HepG2 (cell line): ENCODE measurements at regions not wholly inside any gene's neighbourhood (a gene's known extent, or its start where the extent isn't known, plus 50 kb on each side); places are given as distances from the start of the nearest gene placed in this dataset.
"Not testable (repeated sequence)": the region's sequence is repeated elsewhere in the genome, so short reads cannot be mapped to it uniquely, and the experiment has no call there.

ENCODE experiments used
- ATAC-seq: fragments of 200-7000 bp; cut with Tn5 transposase; 3 replicates; pipeline ENCODE4 v1.9.1; 2020; ENCODE audit warnings: mild to moderate bottlenecking, moderate library complexity
- BruUV-seq: library from RNA; stranded (reverse); fragments of 400-500 nt; replicated peaks from 2 replicates; lab custom pipeline; 2021; lab: Mats Ljungman, UMichigan
- CTCF ChIA-PET: fragments of 300-600 bp; formaldehyde crosslinking; extraction: SDS; loops from one replicate; lab custom pipeline; 2021; ENCODE audit warnings: low total read pairs, inconsistent platforms, low intra/inter-chr PET ratio; lab: Yijun Ruan, JAX
- POLR2A ChIA-PET: fragments of 350-600 bp; sonication (Branson Sonifier 250); formaldehyde crosslinking; loops from one replicate; lab custom pipeline; 2020; ENCODE audit warnings: antibody characterized with exemption, inconsistent platforms; lab: Yijun Ruan, JAX
- DNase-seq: peaks from one replicate; pipeline ENCODE4 v3.0.0-alpha.2; 2015; ENCODE audit warnings: low spot score
- FAIRE-seq: peaks from 3 replicates; lab custom pipeline; 2011; peaks lifted over from hg19 to GRCh38; lab: Jason Lieb, UNC
- H2AFZ ChIP-seq: one replicate; pipeline ENCODE4 v1.6.1; 2011; ENCODE audit warnings: low read length, inconsistent platforms
- H3K27ac ChIP-seq: fragments of 300-600 bp; 3 replicates; pipeline ENCODE4 v1.8.0; 2011; ENCODE audit warnings: mixed run types, mild to moderate bottlenecking, mixed read lengths, low read length, inconsistent platforms; ENCODE audit not compliant: insufficient read depth; ENCODE audit errors: extremely low read length
- H3K27me3 ChIP-seq, 2 experiments: fragments of 200-600 bp in 1 of 2; 2 replicates in 1 of 2; 3 replicates in 1 of 2; pipeline versions ENCODE4 v1.6.0 to v1.8.0; 2011; ENCODE audit warnings: low read length in 2 of 2, mild to moderate bottlenecking in 2 of 2, moderate library complexity in 2 of 2, inconsistent platforms in 1 of 2; ENCODE audit not compliant: insufficient read depth in 2 of 2, control insufficient read depth in 1 of 2
- H3K36me3 ChIP-seq, 2 experiments: fragments of 200-600 bp in 1 of 2; replicated peaks in 1 of 2; 2 replicates in 1 of 2; 3 replicates in 1 of 2; pipeline versions ENCODE4 v1.5.1 to v1.8.0; 2011; ENCODE audit warnings: low read length in 2 of 2, inconsistent platforms in 1 of 2; ENCODE audit not compliant: insufficient read depth in 2 of 2, control insufficient read depth in 1 of 2
- H3K4me1 ChIP-seq: 2 replicates; pipeline ENCODE4 v1.5.1; 2012; ENCODE audit warnings: low read length, inconsistent platforms; ENCODE audit not compliant: insufficient read depth
- H3K4me2 ChIP-seq: 2 replicates; pipeline ENCODE4 v1.6.0; 2011; ENCODE audit warnings: low read depth, low read length, inconsistent platforms
- H3K4me3 ChIP-seq, 3 experiments: fragments of 200-600 bp in 1 of 3; sonication (generic), shearing (Covaris generic) in 1 of 3; replicated peaks in 1 of 3; 2 replicates each; pipeline ENCODE4 v1.5.1; 2011 to 2016; ENCODE audit warnings: low read length in 3 of 3, inconsistent platforms in 2 of 3, low read depth in 2 of 3, mild to moderate bottlenecking in 2 of 3, control low read depth in 1 of 3, mixed read lengths in 1 of 3; ENCODE audit not compliant: insufficient read depth in 1 of 3
- H3K79me2 ChIP-seq: one replicate; pipeline ENCODE4 v1.6.1; 2011; ENCODE audit warnings: low read length, inconsistent platforms; ENCODE audit not compliant: insufficient read depth
- H3K9ac ChIP-seq: 2 replicates; pipeline ENCODE4 v1.6.0; 2011; ENCODE audit warnings: mild to moderate bottlenecking, low read depth, low read length, inconsistent platforms; ENCODE audit not compliant: insufficient read depth
- H3K9me3 ChIP-seq: 2 replicates; pipeline ENCODE4 v1.5.1; 2012; ENCODE audit warnings: mild to moderate bottlenecking, low read length
- H4K20me1 ChIP-seq: 2 replicates; pipeline ENCODE4 v1.6.0; 2011; ENCODE audit warnings: inconsistent platforms, mild to moderate bottlenecking, low read length, moderate library complexity; ENCODE audit not compliant: insufficient read depth
- REST ChIP-seq, 2 experiments: IDR thresholded peaks; 2 replicates each; pipeline ENCODE4 v1.6.1; 2011 to 2012; ENCODE audit warnings: low read length in 2 of 2, borderline replicate concordance in 1 of 2, low read depth in 1 of 2, mild to moderate bottlenecking in 1 of 2, moderate library complexity in 1 of 2
- ZNF850 ChIP-seq: sonication (generic); formaldehyde crosslinking; conservative IDR thresholded peaks from 2 replicates; pipeline ENCODE4 v1.9.0; 2021; ENCODE audit warnings: mild to moderate bottlenecking, missing genetic modification reagents
- WGBS: methylation state at CpG from one replicate; pipeline ENCODE4 v1.1.6; 2017; ENCODE audit warnings: low lambda C conversion rate; 5-methylcytosine and 5-hydroxymethylcytosine counted together
- in situ Hi-C: cut with HindIII; loops from 2 replicates; pipeline ENCODE4 v1.10.0; 2017; ENCODE audit warnings: low pct_unique_long_range_greater_than_20kb; ENCODE audit not compliant: extremely low pct_ligation_motif_present
- intact Hi-C: fragments of 100-400 bp; cut with micrococcal nuclease; formaldehyde crosslinking; loops from one replicate; pipeline ENCODE4 v1.10.0; 2022; ENCODE audit not compliant: unreplicated experiment
- TF ChIP-seq, protein P1 (sequence below): sonication (generic); formaldehyde crosslinking; IDR thresholded peaks from 2 replicates; pipeline ENCODE4 v1.4.0; 2020; ENCODE audit warnings: missing genetic modification reagents, borderline replicate concordance

- TF ChIP-seq REST (IDR thresholded peaks at IDR 0.05; ENCODE audit: borderline replicate concordance in 1 of 2, low read depth in 1 of 2, low read length in 2 of 2) = no peak
- no peak for TF ChIP-seq ZNF850 (CRISPR knock-in tag)
- TF ChIP-seq, all 625 proteins: peak for 0
These were observed 715.9 kb downstream of the NUP35 start (continued) for GRCh38 chr2:183840061-183840584.

- BruUV-seq, H3K9me3 ChIP-seq, DNase-seq, ATAC-seq, FAIRE-seq, CTCF ChIA-PET, POLR2A ChIA-PET, intact Hi-C loops, H3K4me2 ChIP-seq, H3K36me3 ChIP-seq, H3K79me2 ChIP-seq, H2AFZ ChIP-seq, H3K9ac ChIP-seq, H3K4me1 ChIP-seq, H4K20me1 ChIP-seq, H3K4me3 ChIP-seq, in situ Hi-C loops, H3K27me3 ChIP-seq, H3K27ac ChIP-seq: not testable (repeated sequence)
- TF ChIP-seq, protein P1, sequence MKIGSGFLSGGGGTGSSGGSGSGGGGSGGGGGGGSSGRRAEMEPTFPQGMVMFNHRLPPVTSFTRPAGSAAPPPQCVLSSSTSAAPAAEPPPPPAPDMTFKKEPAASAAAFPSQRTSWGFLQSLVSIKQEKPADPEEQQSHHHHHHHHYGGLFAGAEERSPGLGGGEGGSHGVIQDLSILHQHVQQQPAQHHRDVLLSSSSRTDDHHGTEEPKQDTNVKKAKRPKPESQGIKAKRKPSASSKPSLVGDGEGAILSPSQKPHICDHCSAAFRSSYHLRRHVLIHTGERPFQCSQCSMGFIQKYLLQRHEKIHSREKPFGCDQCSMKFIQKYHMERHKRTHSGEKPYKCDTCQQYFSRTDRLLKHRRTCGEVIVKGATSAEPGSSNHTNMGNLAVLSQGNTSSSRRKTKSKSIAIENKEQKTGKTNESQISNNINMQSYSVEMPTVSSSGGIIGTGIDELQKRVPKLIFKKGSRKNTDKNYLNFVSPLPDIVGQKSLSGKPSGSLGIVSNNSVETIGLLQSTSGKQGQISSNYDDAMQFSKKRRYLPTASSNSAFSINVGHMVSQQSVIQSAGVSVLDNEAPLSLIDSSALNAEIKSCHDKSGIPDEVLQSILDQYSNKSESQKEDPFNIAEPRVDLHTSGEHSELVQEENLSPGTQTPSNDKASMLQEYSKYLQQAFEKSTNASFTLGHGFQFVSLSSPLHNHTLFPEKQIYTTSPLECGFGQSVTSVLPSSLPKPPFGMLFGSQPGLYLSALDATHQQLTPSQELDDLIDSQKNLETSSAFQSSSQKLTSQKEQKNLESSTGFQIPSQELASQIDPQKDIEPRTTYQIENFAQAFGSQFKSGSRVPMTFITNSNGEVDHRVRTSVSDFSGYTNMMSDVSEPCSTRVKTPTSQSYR (CRISPR knock-in tag) = peak; percentile 34; the same call in 1 of the 2 replicates
- WGBS = 24% methylated on average over 10 of the region's 11 CpGs
These were observed 725.6 kb downstream of the NUP35 start for GRCh38 chr2:183849826-183850225.
